CD4-positive, alpha-beta T cell (primary cell): ENCODE measurements at regions not wholly inside any gene's neighbourhood (a gene's known extent, or its start where the extent isn't known, plus 50 kb on each side); places are given as distances from the start of the nearest gene placed in this dataset.

Source experiments
- ATAC-seq: fragments of 200-7000 bp; cut with Tn5 transposase; one replicate; pipeline ENCODE4 v1.10.0; 2022; ENCODE audit warnings: mild to moderate bottlenecking; ENCODE audit not compliant: poor library complexity
- CTCF ChIA-PET: fragments of 350-600 bp; sonication (Branson Sonifier 250); formaldehyde crosslinking; loops from one replicate; lab custom pipeline; 2021; ENCODE audit warnings: antibody characterized with exemption, inconsistent platforms; lab: Charles Lee
- POLR2A ChIA-PET: fragments of 350-600 bp; sonication (Branson Sonifier 250); formaldehyde crosslinking; loops from one replicate; lab custom pipeline; 2021; ENCODE audit warnings: antibody characterized with exemption, inconsistent platforms; lab: Charles Lee
- DNase-seq, 14 experiments: peaks; one replicate each; pipeline ENCODE4 v3.0.0-alpha.2; 2013 to 2020; ENCODE audit warnings: mixed read lengths in 2 of 14
- H3K27ac ChIP-seq, 2 donors: one replicate each; pipeline versions ENCODE4 v1.5.1 to v1.7.0; 2013; ENCODE audit warnings: low read length in 2 of 2, low read depth in 1 of 2, mild to moderate bottlenecking in 1 of 2
- H3K27me3 ChIP-seq, 2 experiments: 1 replicate in 1 of 2; 2 replicates in 1 of 2; pipeline versions ENCODE4 v1.6.1 to v1.7.0; 2013; ENCODE audit warnings: low read length in 2 of 2, control low read depth in 1 of 2, mild to moderate bottlenecking in 1 of 2, moderate library complexity in 1 of 2; ENCODE audit not compliant: insufficient read depth in 2 of 2, control insufficient read depth in 1 of 2
- H3K36me3 ChIP-seq: one replicate; pipeline ENCODE4 v1.6.1; 2013; ENCODE audit warnings: low read length, control low read depth; ENCODE audit not compliant: insufficient read depth
- H3K4me1 ChIP-seq: one replicate; pipeline ENCODE4 v1.6.1; 2013; ENCODE audit warnings: low read length, control low read depth; ENCODE audit not compliant: insufficient read depth
- H3K4me3 ChIP-seq: one replicate; pipeline ENCODE4 v1.5.1; 2013; ENCODE audit warnings: mild to moderate bottlenecking, low read length, moderate library complexity
- H3K9me3 ChIP-seq, 2 experiments: 1 replicate in 1 of 2; 2 replicates in 1 of 2; pipeline versions ENCODE4 v1.6.1 to v1.7.0; 2013; ENCODE audit warnings: low read length in 2 of 2, mild to moderate bottlenecking in 2 of 2, control low read depth in 1 of 2, moderate library complexity in 1 of 2; ENCODE audit not compliant: control insufficient read depth in 1 of 2, insufficient read depth in 1 of 2
- H3K27ac Mint-ChIP-seq: one replicate; pipeline ENCODE4 v1.8.0; 2020; ENCODE audit warnings: mixed read lengths
- H3K27me3 Mint-ChIP-seq: one replicate; pipeline ENCODE4 v1.8.0; 2021; ENCODE audit warnings: mixed read lengths
- H3K36me3 Mint-ChIP-seq: one replicate; pipeline ENCODE4 v1.8.0; 2021; ENCODE audit warnings: low read depth, mixed read lengths
- H3K4me1 Mint-ChIP-seq: one replicate; pipeline ENCODE4 v1.8.0; 2021; ENCODE audit warnings: low read depth, mixed read lengths
- H3K4me3 Mint-ChIP-seq: one replicate; pipeline ENCODE4 v1.8.0; 2020; ENCODE audit warnings: mild to moderate bottlenecking, mixed read lengths
- H3K9me3 Mint-ChIP-seq: one replicate; pipeline ENCODE4 v1.8.0; 2020; ENCODE audit warnings: mixed read lengths
- CTCF ChIP-seq: fragments of 200-600 bp; IDR thresholded peaks from one replicate; pipeline ENCODE4 v1.8.0; 2022; ENCODE audit warnings: antibody characterized with exemption, mild to moderate bottlenecking
- intact Hi-C, 2 experiments: fragments of 100-400 bp; cut with DNase I in 1 of 2; cut with micrococcal nuclease in 1 of 2; formaldehyde crosslinking; loops; one replicate each; pipeline versions ENCODE4 v1.15.1 to v1.9.0; 2023 to 2025; cut with DNase I, micrococcal nuclease

- no peaks in the 10 kb centered on the region for H3K9me3 Mint-ChIP-seq
- H3K4me3 ChIP-seq: no peak overlapping the region
- H3K4me1 Mint-ChIP-seq: no peaks in the 10 kb centered on the region
- intact Hi-C loops: no loop called here
- TF ChIP-seq CTCF: no peak
- H3K4me3 Mint-ChIP-seq: no peak overlapping the region
- CTCF ChIA-PET: no interaction called here
- no peaks in the 10 kb centered on the region for H3K36me3 ChIP-seq
- H3K36me3 Mint-ChIP-seq: no peaks in the 10 kb centered on the region
- no peaks in the 10 kb centered on the region for H3K9me3 ChIP-seq
- no peak overlapping the region for H3K27ac Mint-ChIP-seq
- H3K27me3 ChIP-seq: no peaks in the 10 kb centered on the region
- DNase-seq: no peak
- no peaks in the 10 kb centered on the region for H3K4me1 ChIP-seq
- ATAC-seq: no peak
- no peak overlapping the region for H3K27ac ChIP-seq
- POLR2A ChIA-PET: no interaction called here
- H3K27me3 Mint-ChIP-seq: no peaks in the 10 kb centered on the region
Measured at GRCh38 chr13:103537616-103538015, 471.4 kb upstream of the SLC10A2 start.

- CTCF ChIA-PET: no interaction called here
- Histone ChIP-seq H3K9me3 (no peaks in the 10 kb centered on the region), H3K27me3 (no peaks in the 10 kb centered on the region), H3K4me3 (no peak overlapping the region), H3K27ac (no peak overlapping the region), H3K36me3 (no peaks in the 10 kb centered on the region), H3K4me1 (no peaks in the 10 kb centered on the region)
- no peak overlapping the region for H3K4me3 Mint-ChIP-seq
- no peak for TF ChIP-seq CTCF
- H3K27ac Mint-ChIP-seq: no peak overlapping the region
- DNase-seq: no peak
- H3K27me3 Mint-ChIP-seq: no peaks in the 10 kb centered on the region
- H3K36me3 Mint-ChIP-seq: no peaks in the 10 kb centered on the region
- no peaks in the 10 kb centered on the region for H3K9me3 Mint-ChIP-seq
- no peaks in the 10 kb centered on the region for H3K4me1 Mint-ChIP-seq
- POLR2A ChIA-PET: no interaction called here
- intact Hi-C loops: no loop called here
- ATAC-seq: no peak
Measured at GRCh38 chr13:103531278-103531677, 465.1 kb upstream of the SLC10A2 start.

- intact Hi-C loops: no loop called here
- no peaks in the 10 kb centered on the region for H3K9me3 ChIP-seq
Measured at GRCh38 chr13:103528437-103528836, 462.2 kb upstream of the SLC10A2 start.

More at GRCh38 chr13:103528437-103528836, 462.2 kb upstream of the SLC10A2 start:
- DNase-seq (no peak), ATAC-seq (no peak)
- H3K4me3 ChIP-seq: no peak overlapping the region
- Mint-ChIP-seq H3K27ac (no peak overlapping the region), H3K36me3 (no peaks in the 10 kb centered on the region), H3K9me3 (no peaks in the 10 kb centered on the region), H3K4me3 (no peak overlapping the region), H3K4me1 (no peaks in the 10 kb centered on the region), H3K27me3 (no peaks in the 10 kb centered on the region)
- ChIA-PET POLR2A (no interaction called here), CTCF (no interaction called here)
- no peaks in the 10 kb centered on the region for H3K4me1 ChIP-seq
- no peaks in the 10 kb centered on the region for H3K27me3 ChIP-seq
- no peak for TF ChIP-seq CTCF
- no peak overlapping the region for H3K27ac ChIP-seq
- no peaks in the 10 kb centered on the region for H3K36me3 ChIP-seq
